Fibroblast of lung (primary cell): ENCODE measurements at regions not wholly inside any gene's neighbourhood (a gene's known extent, or its start where the extent isn't known, plus 50 kb on each side); places are given as distances from the start of the nearest gene placed in this dataset.

Experiments used
- CTCF ChIP-seq, 2 donors: IDR thresholded peaks in 1 of 2; conservative IDR thresholded peaks in 1 of 2; 1 replicate in 1 of 2; 2 replicates in 1 of 2; pipeline ENCODE4 v1.5.1; 2011 to 2012; ENCODE audit warnings: low read length in 2 of 2, control low read depth in 1 of 2, inconsistent platforms in 1 of 2, low read depth in 1 of 2, mild to moderate bottlenecking in 1 of 2
- EZH2 ChIP-seq: IDR thresholded peaks from 2 replicates; pipeline ENCODE4 v1.5.1; 2012; ENCODE audit warnings: low read length, control low read depth, mild to moderate bottlenecking; ENCODE audit errors: missing control alignments

- TF ChIP-seq CTCF (conservative IDR thresholded peaks at IDR 0.05 in 1 of 2, IDR thresholded peaks at IDR 0.05 in 1 of 2; ENCODE audit: low read depth in 1 of 2, low read length in 2 of 2) (no peak), EZH2 (no peak)
Measured at GRCh38 chr4:134324179-134324578, 122.6 kb upstream of the PABPC4L start.
